Loucy (cell line): ENCODE measurements at regions not wholly inside any gene's neighbourhood (a gene's known extent, or its start where the extent isn't known, plus 50 kb on each side); places are given as distances from the start of the nearest gene placed in this dataset.

Experiments used
- H2AFZ ChIP-seq: fragments of 200-600 bp; sonication (generic); 2 replicates; pipeline ENCODE4 v1.6.0; 2016; ENCODE audit warnings: antibody characterized with exemption, mild to moderate bottlenecking, low read length, moderate library complexity
- H3F3A ChIP-seq: fragments of 200-600 bp; 2 replicates; pipeline ENCODE4 v1.6.0; 2016; ENCODE audit warnings: antibody characterized with exemption, low read depth, mild to moderate bottlenecking
- H3K27me3 ChIP-seq: fragments of 200-600 bp; sonication (generic); 2 replicates; pipeline ENCODE4 v1.6.1; 2014; ENCODE audit warnings: low read length, mild to moderate bottlenecking; ENCODE audit not compliant: insufficient read depth, poor library complexity, severe bottlenecking
- H3K36me3 ChIP-seq: fragments of 200-600 bp; sonication (generic); 2 replicates; pipeline ENCODE4 v1.6.1; 2016; ENCODE audit warnings: low read length; ENCODE audit not compliant: insufficient read depth
- H3K4me1 ChIP-seq: fragments of 200-600 bp; sonication (generic); 2 replicates; pipeline ENCODE4 v1.5.1; 2014; ENCODE audit warnings: low read length, mild to moderate bottlenecking; ENCODE audit not compliant: insufficient read depth, poor library complexity, severe bottlenecking
- H3K4me2 ChIP-seq: fragments of 200-600 bp; sonication (generic); 2 replicates; pipeline ENCODE4 v1.6.0; 2014; ENCODE audit warnings: antibody characterized with exemption, low read length, low read depth, mild to moderate bottlenecking; ENCODE audit not compliant: poor library complexity, severe bottlenecking
- H3K4me3 ChIP-seq: fragments of 200-600 bp; sonication (generic); 2 replicates; pipeline ENCODE4 v1.5.1; 2014; ENCODE audit warnings: low read length, mild to moderate bottlenecking, mixed read lengths; ENCODE audit not compliant: poor library complexity, severe bottlenecking
- H3K79me2 ChIP-seq: fragments of 200-600 bp; sonication (generic); 2 replicates; pipeline ENCODE4 v1.6.1; 2014; ENCODE audit warnings: low read length; ENCODE audit not compliant: insufficient read depth
- H3K9ac ChIP-seq: fragments of 200-600 bp; sonication (generic); 2 replicates; pipeline ENCODE4 v1.6.0; 2014; ENCODE audit warnings: mild to moderate bottlenecking, low read depth, low read length, moderate library complexity; ENCODE audit not compliant: poor library complexity, severe bottlenecking
- H3K9me2 ChIP-seq: fragments of 200-600 bp; sonication (generic); replicated peaks from 2 replicates; pipeline ENCODE4 v1.6.1; 2016; ENCODE audit warnings: low read depth, low read length, mixed read lengths
- H3K9me3 ChIP-seq: fragments of 200-600 bp; sonication (generic); 2 replicates; pipeline ENCODE4 v1.6.1; 2014; ENCODE audit warnings: mild to moderate bottlenecking, antibody characterized with exemption, low read length, low read depth; ENCODE audit not compliant: insufficient read depth
- H4K20me1 ChIP-seq: fragments of 200-600 bp; sonication (generic); 2 replicates; pipeline ENCODE4 v1.6.0; 2014; ENCODE audit warnings: antibody characterized with exemption, low read length, mild to moderate bottlenecking; ENCODE audit not compliant: insufficient read depth, poor library complexity, severe bottlenecking
- CTCF ChIP-seq: fragments of 200-600 bp; sonication (generic); conservative IDR thresholded peaks from 2 replicates; pipeline ENCODE4 v1.5.1; 2014; ENCODE audit warnings: mild to moderate bottlenecking, antibody characterized with exemption, low read length
- EZH2phosphoT487 ChIP-seq: fragments of 200-600 bp; IDR thresholded peaks from 2 replicates; pipeline ENCODE4 v1.6.1; 2018; ENCODE audit warnings: antibody characterized with exemption, mild to moderate bottlenecking, moderate library complexity, borderline replicate concordance

- no peaks in the 10 kb centered on the region for H3K4me1 ChIP-seq
- no peak overlapping the region for H3K9ac ChIP-seq
- no peaks in the 10 kb centered on the region for H3K79me2 ChIP-seq
- no peaks in the 10 kb centered on the region for H3K36me3 ChIP-seq
- H3K4me2 ChIP-seq, result no peak overlapping the region
- TF ChIP-seq CTCF (no peak), EZH2phosphoT487 (no peak)
- no peaks in the 10 kb centered on the region for H3F3A ChIP-seq
- H2AFZ ChIP-seq, result no peak overlapping the region
- no peaks in the 10 kb centered on the region for H3K9me3 ChIP-seq
- no peaks in the 10 kb centered on the region for H4K20me1 ChIP-seq
- H3K4me3 ChIP-seq, result no peak overlapping the region
- H3K27me3 ChIP-seq, result no peaks in the 10 kb centered on the region
- H3K9me2 ChIP-seq, result no peaks in the 10 kb centered on the region
Observed at GRCh38 chr4:84413976-84414375, 85.1 kb downstream of the NKX6-1 start.

DNA sequence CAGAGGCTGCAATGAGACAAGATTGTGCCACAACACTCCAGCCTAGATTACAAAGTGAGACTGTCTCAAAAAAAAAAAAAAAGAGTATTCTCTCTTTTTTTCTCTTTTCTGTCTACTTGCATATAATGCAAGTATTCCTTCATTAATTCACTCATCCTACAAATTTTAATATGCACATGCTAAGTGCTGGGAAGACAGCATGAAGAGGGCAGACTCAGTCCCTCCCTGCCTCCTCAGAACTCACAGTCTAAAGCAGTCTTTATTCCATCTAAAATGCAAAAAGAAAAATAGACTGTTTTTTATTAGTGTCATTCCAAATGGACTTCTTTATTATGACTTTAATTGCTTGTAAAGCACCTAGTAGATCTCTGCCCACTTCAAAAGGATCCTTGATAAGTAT, 85.6 kb downstream of the NKX6-1 start:
- TF ChIP-seq CTCF (no peak), EZH2phosphoT487 (no peak)
- Histone ChIP-seq H3K4me1 (no peaks in the 10 kb centered on the region), H3K9me3 (no peaks in the 10 kb centered on the region), H3K36me3 (no peaks in the 10 kb centered on the region), H3K79me2 (no peaks in the 10 kb centered on the region), H3K4me3 (no peak overlapping the region), H3K27me3 (no peaks in the 10 kb centered on the region), H3K9ac (no peak overlapping the region), H2AFZ (no peak overlapping the region), H3K9me2 (no peaks in the 10 kb centered on the region), H4K20me1 (no peaks in the 10 kb centered on the region), H3K4me2 (no peak overlapping the region), H3F3A (no peaks in the 10 kb centered on the region)

DNA sequence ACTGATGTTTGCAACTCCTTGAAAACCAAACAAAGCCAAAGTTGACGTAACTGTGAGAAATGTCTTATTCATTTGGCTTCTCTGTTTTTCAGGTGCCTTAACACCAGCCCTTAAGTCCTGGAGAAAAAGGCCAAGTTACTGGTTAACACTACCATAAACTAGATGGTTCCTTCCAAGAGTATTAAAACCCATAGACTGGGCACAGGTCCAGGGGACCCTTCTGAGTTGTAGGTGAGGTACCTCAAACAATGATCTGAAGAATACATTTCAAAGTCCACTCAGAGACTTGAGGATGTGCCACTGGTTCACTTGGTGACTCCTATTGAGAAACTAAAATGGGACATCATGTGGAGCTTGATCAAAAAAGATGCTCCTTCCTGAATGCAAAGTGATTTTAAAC, 87.0 kb downstream of the NKX6-1 start:
- TF ChIP-seq CTCF (no peak), EZH2phosphoT487 (no peak)
- Histone ChIP-seq H3K4me3 (no peak overlapping the region), H4K20me1 (no peaks in the 10 kb centered on the region), H3K4me1 (no peaks in the 10 kb centered on the region), H3K9me2 (no peaks in the 10 kb centered on the region), H3K27me3 (no peaks in the 10 kb centered on the region), H3K36me3 (no peaks in the 10 kb centered on the region), H2AFZ (no peak overlapping the region), H3K79me2 (no peaks in the 10 kb centered on the region), H3K9me3 (no peaks in the 10 kb centered on the region), H3K9ac (no peak overlapping the region), H3K4me2 (no peak overlapping the region), H3F3A (no peaks in the 10 kb centered on the region)
